HG02870 (cell line): ENCODE measurements at regions not wholly inside any gene's neighbourhood (a gene's known extent, or its start where the extent isn't known, plus 50 kb on each side); places are given as distances from the start of the nearest gene placed in this dataset.
"Not testable (repeated sequence)": the region's sequence is repeated elsewhere in the genome, so short reads cannot be mapped to it uniquely, and the experiment has no call there.

ENCODE experiments used
- ATAC-seq: cut with Tn5 transposase; IDR thresholded peaks from one replicate; pipeline ENCODE4 v1.9.1; 2021; ENCODE audit warnings: mild to moderate bottlenecking, moderate library complexity; ENCODE audit not compliant: unreplicated experiment

GRCh38 chr7:89770161-89770560, 384.1 kb upstream of the STEAP1 start:
- ATAC-seq = no peak

DNA sequence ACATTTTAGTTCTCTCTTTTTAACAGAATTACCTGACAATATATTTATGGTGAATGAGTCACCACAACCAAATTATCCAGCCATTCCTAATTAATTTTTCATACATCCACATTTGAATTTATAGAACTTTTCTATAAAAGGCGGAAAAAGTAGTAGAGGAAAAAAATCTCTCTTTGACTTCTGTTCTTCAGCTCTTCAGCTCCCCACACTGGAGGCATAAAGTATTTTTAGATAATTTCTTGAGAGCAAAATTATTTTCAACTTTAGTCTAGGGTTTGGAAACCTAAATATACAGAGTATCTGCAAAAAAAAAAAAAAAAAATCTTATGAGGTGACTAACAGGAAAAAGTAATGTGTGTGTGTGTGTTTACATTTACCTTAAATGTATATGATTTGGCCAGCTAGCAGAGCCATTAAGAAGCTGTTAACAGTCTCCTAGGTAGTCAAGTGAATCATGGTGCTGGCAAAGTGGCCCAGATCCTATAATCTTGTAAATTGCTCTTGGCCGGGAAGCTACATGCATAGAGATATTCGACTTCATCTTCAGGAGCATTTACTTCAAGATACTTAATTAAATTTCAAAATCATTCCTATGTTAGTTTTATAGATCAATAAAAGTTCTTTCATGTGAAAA, 383.1 kb upstream of the STEAP1 start:
- no peak for ATAC-seq

- no peak for ATAC-seq
Measured at GRCh38 chr7:89772276-89772675, 382.0 kb upstream of the STEAP1 start.

GRCh38 chr7:89773611-89774010, 380.7 kb upstream of the STEAP1 start:
- no peak for ATAC-seq

DNA sequence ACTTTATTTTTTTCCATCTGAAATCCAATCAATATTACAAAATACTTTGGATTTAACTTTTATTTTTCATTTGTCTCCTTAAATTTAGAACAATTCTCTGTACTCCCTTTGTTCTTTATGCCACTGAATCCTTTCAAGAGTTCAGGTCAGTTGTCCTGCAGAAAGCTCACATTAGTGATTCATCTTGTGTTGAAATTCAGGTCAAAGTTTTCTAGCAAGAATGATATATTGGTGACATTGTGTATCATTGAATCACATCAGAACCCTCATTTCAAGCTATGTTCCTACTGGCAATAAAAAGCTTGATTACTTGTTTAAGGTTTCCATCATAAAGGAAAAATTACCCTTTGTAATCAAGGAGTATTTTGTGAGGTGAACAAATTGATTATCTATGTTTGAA, 378.8 kb upstream of the STEAP1 start:
- ATAC-seq = no peak

GRCh38 chr7:89776980-89777379, 377.3 kb upstream of the STEAP1 start:
- ATAC-seq = no peak

GRCh38 chr7:89777499-89777898, 376.8 kb upstream of the STEAP1 start:
- no peak for ATAC-seq

DNA sequence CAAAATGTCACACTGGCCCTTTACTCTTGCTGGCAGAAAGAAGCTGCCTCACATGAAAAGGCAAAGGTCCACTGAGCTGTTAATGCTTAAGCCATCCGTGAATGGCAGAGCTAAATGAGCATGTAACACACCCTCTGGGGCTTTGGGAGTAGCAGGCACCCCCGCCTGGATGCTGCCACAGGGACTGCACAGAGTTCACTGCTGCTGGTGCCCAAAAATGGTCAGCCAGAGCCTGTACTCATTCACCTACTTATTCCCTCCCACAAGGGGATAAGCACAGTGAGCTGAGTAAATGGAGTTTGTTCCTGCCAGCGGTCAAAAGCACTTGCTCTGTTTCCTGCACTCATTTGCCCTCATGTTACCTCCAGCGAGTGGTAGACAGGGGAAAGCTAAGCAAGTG, 374.0 kb upstream of the STEAP1 start:
- ATAC-seq = no peak

DNA sequence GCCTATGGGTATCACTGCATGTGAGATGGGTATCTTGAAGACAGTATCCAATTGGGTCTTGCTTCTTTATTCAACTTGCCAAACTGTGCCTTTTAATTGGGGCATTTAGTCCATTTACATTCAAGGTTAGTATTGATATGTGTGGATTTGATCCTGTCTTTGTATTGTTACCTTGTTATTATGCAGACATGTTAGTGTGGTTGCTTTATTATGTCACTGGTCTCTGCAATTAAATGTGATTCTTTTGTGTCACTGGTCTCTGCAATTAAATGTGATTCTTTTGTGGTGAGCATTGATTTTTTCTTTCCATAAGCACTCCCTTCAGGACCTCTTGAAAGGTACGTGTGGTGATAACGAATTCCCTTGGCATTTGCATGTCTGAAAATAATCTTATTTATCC, 357.8 kb upstream of the STEAP1 start:
- ATAC-seq = no peak

- ATAC-seq = no peak
Measured at GRCh38 chr7:89797965-89798598, 356.2 kb upstream of the STEAP1 start.

- ATAC-seq = no peak
Measured at GRCh38 chr7:89798599-89798996, 355.7 kb upstream of the STEAP1 start.

DNA sequence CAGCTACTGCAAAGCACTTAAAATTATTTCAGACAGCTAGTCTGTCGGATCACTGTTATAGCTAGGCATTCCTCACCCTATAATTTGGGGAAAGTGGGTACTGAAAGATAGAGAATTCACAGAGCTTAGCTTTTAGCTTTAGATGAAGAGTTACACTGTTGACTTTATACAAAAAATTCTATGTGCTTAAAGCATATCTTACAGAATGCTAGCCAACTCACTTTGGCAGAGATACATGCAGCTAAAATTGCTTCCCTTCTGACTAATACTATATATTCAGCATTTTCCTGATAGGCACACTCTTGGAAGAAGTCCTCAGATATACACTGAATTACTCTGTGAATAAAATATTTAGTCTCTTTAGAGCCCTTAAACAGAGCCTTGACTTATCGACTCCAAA, 353.5 kb upstream of the STEAP1 start:
- ATAC-seq = no peak

- no peak for ATAC-seq
Measured at GRCh38 chr7:89809291-89809690, 345.0 kb upstream of the STEAP1 start.

DNA sequence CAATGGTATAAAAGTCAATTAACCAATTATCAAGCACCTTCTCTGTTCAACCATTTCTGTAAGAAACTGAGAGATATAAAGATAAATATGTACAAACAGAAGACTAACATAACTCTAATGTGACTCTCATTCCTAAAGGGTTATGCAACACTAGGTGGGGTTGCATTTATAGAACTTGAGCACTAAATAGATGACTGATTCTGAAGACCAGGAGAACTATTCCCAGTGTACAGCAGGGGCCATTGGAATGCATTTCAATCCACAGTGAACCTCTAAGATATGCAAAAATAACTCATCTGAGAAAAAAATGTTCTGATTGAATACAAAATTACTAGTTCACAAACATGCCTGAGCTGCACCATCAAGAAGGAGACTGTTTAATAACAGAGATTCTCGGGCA, 341.2 kb upstream of the STEAP1 start:
- no peak for ATAC-seq

GRCh38 chr7:89826121-89826520, 328.1 kb upstream of the STEAP1 start:
- no peak for ATAC-seq

GRCh38 chr7:89826557-89826956, 327.7 kb upstream of the STEAP1 start:
- ATAC-seq = no peak

DNA sequence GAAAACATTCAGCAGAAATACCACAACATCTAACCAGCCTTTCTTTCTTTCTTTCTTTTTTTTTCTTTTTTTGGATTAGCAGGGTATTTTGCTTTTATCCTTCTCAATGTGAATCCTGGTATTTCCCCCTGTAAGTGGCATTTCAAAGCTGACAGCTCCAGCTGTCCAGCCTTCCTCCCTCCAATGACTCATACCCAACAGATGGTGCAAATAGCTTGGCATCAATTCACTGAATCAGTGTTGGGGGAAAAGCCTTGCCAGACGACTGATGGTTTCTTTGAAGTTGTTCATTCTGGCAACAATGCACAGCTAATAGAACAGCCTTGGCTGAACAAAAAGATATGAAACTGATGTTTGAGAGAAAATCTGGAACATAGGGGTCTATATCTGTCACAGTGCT, 316.8 kb upstream of the STEAP1 start:
- no peak for ATAC-seq

GRCh38 chr7:89839329-89839728, 314.9 kb upstream of the STEAP1 start:
- ATAC-seq = no peak

DNA sequence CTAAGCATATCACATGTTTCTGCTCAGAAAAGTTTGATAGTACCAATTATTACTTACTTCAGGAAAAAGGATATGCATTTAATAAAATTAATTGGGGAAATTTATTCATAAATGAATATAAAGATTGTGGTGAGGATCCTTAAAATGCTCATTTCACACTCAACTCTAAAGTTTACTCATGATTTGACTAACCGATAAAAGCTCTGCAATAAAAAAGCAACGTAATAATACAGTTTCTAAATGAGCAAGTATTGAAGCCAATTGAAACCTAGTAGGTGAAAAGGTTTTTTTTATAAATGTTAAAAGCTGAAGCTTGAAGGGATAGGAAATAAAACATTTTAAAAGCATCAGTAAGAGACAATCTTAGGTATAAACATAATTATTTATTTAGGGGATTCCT, 308.3 kb upstream of the STEAP1 start:
- ATAC-seq = no peak

DNA sequence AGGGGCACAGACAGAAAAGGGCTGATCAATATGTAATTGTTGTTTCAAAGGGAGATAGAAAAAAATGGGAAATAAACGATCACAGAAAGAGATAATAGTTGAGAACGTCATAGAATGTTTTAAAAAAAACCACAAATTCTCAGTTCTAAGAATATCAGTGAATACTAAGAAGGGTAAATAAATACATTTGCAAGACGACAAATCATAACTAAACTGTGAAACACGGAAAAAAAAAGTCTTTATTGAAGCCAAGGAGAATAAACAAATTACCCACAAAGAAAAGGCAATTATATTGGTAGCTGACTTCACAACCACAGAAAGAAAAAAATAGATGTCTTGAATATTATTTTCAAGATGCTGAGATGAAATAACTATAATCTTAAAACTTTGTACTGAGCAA, 305.2 kb upstream of the STEAP1 start:
- ATAC-seq = no peak

GRCh38 chr7:89857053-89857452, 297.2 kb upstream of the STEAP1 start:
- not testable (repeated sequence) for ATAC-seq

- no peak for ATAC-seq
Measured at GRCh38 chr7:89857767-89858166, 296.5 kb upstream of the STEAP1 start.

GRCh38 chr7:89887489-89887888, 266.8 kb upstream of the STEAP1 start:
- ATAC-seq = no peak
